ENCODE measurements at regions not wholly inside any gene's neighbourhood (a gene's known extent, or its start where the extent isn't known, plus 50 kb on each side); places are given as distances from the start of the nearest gene placed in this dataset.

DNA sequence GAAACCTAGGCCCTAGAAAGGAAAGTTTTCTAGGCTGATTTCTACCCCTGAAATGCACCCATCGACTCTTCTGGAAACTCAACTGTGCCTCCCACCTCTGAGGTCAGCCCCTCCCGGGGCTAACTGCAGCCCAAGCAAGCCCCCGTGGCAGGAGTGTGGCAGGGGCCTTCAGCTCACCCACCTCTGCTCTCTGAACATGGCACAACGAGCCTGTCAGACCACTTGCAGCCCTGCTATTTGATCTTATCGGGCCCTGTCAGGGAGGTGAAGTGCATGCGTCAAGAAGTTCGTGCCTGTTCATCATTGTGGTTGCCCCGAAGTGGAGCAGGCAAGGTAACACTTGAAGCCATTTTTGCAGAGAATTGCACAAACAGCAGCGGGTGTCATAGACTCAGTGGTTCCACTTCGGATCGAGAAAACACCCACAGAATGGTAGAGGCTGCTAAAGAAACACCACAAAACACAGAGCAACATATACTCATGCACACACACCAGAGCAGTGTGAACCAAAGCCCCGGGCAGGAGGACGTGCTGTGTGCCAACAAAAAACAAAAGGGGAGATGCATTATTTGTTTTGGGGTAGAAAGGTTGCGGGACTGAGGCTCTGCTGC, 262.7 kb downstream of the ETS1 start:
- DNase-seq: no peak

DNA sequence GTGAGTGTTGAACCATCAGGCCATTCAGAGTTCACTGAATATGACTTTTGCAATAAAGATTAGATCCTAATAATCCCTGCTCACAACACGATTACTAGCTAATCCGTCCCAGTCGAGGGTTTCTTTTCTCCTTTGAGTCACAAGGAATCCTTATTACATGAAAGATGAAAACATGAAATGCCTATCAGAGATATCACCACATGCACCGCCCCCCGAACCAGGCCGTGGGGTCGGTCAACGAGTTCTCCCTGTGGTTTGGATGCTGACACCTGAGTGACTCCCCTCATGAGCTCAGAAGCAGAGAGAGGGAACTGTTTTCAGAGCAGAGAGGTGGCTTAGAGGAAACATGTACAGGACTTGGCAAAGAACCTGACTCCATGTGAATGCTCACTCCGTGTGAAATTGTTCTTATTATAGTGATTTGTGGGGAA, 263.3 kb downstream of the ETS1 start:
- DNase-seq: no peak

DNA sequence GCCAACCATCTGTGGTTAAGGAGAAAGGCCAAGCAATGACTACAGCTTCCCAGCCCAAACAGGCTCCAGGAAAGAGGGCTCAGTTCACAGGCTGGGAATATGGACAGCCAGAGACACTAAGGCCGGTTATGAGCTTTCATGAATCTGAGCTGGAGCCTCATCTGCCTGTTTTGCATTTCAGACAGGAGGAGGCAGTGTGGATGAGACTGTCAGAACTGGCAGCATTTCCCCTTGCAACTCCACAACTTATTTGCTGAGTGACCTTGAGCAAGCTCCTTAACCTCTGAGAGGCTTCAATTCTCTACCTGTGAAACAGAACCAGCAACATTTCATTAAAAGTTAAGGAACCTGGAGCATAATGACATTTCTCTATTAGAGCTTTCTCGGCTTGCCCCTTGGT, 264.0 kb downstream of the ETS1 start:
- no peak for DNase-seq

DNA sequence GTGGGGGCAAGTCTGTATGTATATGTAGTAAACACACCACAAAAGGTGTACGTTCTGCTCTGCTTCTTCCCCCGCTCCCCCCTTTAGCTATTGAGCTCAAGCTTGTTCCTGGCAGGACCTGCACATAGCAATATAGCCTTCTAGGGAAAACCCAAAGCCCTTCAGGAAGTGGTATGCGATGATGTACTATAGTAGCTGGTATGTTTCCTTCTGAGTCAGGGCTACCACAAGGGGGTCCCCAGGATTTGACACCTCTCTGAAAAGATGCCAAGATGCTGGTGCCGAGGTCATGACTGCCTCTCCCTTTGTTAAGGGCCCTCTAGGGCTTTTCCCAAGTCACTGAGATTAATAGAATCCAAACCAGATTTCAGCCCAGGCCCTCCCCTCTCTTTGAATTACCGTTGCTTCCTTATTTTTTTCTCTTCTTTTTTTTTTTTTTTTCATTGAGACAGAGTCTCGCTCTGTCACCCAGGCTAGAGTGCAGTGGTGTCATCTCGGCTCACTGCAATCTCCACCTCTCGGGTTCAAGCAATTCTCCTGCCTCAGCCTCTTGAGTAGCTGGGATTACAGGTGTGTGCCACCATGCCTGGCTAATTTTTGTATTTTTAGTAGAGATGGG, 268.4 kb downstream of the ETS1 start:
- no peak for DNase-seq

DNA sequence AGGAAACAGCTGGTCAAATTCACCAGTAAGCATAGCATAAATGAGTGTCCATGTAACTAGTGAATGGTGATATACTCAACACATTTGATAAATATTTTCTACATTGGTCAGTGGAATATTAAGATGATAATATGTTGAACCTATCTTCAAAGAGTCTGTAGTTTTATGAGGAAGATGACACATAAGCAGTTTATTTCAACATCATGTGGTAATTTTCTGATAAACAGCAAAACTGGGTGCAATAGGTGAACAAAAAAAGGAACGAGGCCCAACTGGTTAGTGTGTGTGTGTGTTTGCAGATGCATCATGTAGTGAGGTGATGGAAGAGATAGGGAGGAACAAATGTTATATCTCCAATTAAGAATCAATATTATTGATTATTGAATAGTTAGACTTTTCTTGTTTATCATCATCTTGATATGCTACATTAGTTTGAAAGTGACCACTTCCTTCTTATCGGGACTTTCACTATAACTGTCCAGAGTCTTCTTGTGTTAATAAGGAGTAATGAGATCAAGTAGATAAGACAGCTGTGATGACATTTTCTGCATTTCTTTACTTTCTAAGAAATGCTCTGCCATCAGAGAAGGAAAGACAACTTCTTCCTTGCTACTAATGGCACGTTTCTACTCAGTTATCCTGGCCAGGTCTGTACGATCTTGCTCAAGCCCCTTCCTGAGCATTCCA, 270.7 kb downstream of the ETS1 start:
- DNase-seq: no peak

DNA sequence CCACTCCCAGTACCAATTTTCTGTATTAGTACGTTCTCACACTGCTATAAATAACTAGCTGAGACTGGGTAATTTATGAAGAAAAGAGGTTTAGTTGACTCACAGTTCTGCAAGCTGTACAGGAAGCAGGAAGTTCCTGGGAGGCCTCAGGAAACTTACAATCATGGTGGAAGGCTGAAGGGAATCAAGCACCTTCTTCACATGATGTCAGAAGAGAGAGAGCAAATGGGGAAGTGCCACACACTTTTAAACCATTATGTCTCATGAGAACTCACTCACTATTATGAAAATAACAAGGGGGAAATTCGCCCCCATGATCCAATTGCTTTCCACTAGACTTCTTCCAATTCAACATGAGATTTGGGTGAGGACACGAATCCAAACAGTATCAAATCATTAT, 271.4 kb downstream of the ETS1 start:
- no peak for DNase-seq

DNA sequence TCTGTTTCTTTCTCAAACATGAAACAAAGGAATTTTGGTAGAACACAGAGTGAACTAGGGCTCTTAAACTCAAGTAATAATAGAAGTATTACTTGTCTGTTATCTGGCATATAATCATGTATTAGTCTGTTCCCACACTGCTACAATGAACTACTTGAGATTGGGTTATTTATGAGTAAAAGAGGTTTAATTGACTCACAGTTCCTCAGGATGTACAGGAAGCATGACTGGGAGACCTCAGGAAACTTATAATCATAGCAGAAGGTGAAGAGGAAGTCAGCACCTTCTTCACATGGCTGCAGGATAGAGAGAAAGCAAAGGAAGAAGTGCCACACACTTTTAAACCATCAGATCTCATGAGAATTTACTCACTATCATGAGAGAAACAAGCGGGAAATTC, 273.4 kb downstream of the ETS1 start:
- no peak for DNase-seq

DNA sequence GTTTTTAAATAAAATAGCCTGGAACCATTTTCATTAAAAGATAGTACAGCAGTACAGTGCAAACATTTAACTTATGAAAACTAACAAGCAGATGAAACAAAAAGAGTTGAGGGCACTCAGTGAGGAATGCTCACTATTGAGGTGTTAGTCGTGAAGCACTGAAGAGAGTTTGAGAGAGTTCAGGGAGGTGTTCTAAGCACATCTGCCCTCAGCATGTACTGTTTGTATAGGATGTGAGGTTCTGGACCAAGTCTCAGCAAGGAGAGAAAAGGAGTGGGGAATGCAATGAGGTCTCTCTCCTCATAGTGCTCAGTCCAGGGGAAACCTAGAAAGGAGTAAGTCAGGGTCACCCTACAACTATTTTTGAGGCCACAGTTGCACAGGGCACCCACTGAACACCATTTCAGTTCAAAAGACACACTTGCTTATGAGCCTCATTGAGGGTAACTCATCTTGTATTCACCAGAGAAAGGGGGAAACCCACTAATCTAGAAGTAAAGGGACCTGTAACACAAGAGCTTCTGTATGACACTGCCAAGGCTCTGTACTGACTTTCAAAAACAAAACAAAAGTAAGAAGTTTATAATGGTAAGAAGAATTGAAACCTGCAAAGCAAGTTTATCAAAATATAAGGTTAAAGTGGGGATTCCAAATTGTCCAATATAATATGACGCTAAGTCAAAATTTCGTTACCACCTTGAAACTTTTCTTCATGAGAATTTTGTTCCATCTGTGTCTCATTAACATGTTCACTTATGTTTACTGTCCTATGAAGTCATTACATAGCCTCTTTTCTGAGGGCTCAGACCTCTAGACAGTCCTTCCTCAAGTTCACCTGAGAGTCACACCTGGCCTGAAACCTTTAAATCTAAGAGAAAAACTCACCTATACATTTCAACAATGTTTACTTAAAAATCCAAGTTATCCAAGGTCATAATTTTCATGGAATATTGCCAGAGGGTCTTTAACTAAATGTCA, 275.3 kb downstream of the ETS1 start:
- DNase-seq: no peak

DNA sequence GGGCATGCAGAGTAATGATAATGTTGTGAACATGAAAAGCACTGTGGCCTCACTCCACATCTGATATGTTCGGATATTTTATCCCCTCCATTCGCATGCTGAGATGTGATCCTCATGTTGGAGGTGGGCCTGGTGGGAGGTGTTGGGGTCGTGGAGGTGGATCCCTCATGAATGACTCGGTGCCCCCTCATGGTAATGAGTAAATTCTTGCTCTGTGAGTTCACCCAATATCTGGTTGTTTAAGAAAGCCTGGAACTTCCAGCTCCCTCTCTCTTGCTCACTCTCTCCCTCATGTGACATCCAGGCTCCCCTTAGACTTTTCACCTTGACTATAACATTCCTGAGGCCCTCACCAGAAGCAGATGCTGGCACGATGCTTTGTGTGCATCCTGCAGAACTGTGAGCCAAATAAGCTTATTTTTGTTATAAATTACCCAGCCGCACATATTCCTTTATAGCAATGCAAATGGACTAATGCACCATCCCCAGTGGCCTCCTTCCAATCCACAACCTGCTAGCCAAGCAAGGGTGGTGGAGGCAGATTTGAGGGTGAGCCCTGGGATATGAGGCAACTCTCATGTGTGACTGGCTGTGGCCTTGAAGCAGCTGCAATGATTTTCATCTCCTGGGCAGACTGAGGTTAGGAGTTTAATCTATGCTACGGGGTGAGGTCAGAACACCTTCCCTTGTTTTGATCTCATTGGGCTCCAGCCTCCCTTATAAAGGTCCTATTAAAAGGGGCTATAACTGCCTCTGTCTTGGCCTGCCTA, 276.5 kb downstream of the ETS1 start:
- DNase-seq: no peak

DNA sequence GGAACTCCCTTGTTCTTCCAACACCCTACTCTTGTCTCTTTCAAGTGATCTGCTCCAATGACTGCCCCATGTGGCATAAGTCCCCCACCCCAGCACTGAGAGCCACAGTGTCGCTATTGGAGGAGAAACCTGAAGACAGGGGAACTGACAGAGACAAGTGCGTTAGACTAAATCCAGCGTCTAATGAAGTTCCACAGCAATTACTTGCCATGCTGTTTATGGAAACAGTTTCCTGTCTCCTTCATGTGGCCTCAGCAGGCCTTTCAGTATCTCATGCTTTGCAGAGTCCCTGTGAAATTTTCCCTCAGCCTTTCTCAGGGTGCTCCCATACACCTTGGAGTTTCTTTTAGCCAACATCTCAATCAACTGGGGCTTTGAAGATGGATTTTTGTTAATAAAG, 277.4 kb downstream of the ETS1 start:
- no peak for DNase-seq

DNA sequence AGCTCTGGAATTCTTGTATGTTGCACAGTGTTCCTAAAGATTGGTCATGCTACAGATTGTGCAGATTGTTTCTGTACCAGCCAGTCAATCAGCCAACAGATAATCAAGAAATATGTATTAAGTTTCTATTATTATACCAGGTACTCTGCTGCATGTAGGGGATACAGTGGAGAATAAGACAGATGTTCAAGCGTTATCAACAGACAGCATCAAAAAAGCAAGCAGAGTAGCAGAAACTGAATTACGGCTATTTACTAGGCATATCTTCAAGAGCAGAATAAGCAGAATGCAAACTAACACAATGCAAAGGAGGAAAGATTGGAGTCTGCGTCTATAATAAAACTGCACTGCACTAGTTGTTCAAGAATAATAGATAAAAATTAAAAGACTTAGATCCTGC, 278.6 kb downstream of the ETS1 start:
- DNase-seq: no peak

DNA sequence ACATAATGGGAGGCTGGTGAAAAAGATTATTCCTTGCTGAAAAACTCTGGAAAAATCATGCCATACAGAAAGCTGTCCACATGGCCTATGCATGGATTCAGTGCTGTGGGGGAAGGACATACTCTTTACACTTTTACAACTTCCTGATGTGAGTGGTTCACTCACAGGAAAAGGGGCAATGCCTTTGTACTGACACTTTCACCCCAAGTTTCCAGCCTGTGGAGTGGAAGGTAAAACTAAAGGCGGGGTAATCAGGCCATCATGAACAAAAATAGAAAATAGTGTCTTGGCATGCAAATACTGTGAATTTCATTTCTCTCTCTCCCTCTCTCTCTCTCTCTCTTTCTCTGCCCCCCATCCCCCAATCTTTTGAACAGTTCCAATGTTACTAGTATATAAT, 281.8 kb downstream of the ETS1 start:
- DNase-seq: no peak

DNA sequence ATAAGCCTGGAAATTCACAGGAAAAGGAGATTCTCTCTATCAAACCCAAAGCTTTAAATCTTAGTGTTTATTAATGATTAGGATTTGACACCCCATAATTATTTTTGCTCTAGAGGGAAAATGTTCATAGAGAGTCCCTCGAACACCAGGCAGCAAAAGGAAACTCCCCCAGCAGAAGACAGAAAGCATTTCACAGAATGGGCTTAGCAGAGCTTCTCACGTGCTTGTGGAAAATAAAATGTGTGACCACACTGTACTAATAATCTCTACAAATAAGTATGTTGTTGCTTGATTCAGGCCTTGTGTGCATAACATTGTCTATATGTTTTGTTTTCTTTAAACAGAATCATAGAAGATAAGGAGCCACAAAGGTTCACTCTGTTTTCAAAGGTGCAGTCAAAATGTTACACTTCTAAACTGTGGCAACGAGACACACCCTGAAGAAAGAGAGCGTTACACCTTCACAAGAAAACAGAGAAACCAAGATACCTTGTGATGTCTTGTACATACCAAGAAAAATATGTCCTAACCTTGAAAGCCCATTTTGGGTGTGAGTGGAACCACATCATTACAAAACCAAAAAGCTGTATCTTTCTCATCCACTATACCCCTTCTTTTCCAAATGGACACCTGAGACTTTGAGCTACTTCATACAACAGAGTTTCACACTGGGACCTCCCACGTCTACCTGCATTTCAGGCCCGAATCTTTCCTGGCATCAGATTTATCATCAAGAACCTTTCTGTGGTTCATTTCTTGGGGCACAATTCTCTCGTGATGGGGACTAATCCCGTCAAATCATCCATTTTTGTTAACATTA, 282.5 kb downstream of the ETS1 start:
- no peak for DNase-seq

DNA sequence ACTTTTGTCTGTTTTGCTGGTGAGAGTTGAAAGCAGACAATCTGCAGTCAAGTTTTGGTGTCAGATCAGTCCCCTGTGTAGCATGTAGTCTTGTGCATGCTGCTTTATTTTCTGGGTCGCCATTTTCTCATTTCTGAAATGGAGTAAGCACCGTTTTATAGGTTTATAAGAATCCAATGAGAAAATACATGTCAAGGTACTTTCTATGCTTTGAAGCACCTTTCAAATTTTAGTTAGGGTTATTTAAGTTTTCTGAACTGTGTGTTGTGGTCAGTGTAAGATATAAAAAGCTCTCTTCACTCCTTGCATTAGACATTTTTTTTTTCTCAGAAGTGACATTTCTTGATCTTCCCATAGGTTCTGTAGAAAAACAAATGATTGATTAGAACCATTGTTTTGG, 283.2 kb downstream of the ETS1 start:
- no peak for DNase-seq

DNA sequence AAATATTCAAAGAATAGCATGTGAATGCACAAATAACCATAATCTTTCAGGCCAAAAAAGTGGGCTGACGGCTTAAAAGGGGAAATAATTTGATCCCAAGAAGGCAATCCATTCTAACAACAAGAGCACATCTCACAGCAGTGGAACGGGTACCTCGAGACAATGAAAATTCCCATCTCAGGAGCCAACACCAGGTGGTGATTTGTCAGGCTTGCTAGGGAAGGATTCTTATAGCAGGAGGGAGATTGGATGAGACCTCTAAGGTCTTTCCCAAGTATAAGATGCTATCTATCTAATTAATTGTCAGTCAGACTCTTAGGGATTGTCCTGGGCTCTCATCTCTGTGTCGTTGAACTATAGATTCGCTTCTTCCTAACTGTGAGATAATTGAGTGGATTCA, 284.0 kb downstream of the ETS1 start:
- no peak for DNase-seq

DNA sequence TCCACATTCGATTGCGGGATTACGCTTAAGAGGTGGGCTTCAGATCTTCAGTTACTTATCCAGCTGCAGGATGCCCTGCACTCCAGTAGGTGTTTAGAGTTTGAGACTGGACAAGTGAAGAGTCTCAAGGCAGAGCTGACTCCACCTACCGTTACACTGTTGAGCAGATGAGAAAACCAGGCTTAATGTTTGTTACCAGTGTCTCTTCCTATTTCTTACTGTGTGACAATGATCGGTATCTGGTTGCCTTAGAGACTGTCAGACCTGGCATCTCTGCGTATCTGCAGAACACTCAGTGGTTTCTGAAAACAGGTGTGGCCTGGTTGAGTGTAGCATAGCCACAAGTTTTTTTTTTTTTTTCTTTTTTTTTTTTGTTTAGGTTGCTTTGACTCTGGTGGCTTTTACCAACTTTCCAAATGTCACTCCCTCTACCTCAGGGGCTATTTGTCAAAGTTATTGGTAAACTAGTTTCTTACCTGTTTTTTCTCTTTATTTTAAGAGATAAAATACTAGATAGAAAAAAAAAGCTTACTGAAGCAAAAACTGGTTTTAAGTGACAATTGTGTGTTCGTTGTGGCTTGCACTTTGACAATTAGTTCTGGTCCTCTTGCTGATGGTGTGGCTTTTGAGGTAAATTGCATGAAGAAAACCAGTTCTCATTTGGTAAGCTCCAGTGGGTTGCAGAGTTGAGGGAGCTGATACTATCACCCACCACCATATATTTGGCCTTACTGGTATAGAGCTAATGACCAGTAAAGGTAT, 284.8 kb downstream of the ETS1 start:
- no peak for DNase-seq

DNA sequence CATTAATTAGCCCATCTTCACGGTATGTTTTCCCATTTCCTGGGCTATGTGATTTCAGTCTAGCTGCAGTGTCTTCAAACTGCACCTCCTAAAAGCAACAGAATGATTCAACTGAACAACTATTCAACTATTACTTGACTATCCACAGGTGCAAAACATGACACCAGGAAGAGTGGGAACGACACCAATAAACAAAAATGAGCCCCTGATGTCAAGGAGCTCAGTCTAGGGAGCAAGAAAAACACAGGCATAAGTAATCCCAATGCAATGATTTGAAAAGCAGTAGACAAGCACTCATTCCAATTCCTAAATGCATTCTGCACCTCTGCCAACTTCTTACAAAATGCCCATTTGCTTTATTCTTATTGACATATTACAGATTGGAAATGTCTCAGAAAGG, 285.6 kb downstream of the ETS1 start:
- no peak for DNase-seq

DNA sequence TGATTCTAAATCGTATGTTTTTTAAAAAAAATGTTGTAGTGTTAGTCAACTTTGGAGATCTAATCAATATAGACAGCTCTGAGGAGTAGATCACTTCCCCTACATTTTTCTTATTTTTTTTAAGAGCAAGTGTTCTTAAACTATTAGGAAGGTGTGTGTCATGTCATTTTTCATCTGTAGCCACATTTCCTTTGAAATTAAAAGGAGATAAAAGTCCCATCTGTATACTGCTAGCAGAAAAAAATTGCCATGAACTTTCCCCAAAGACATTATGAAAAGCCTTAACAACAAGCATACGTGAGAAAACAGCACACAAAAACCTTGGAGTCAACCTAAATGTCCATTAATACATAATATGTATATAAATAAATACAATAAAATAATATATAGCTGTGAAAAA, 286.6 kb downstream of the ETS1 start:
- DNase-seq: no peak

DNA sequence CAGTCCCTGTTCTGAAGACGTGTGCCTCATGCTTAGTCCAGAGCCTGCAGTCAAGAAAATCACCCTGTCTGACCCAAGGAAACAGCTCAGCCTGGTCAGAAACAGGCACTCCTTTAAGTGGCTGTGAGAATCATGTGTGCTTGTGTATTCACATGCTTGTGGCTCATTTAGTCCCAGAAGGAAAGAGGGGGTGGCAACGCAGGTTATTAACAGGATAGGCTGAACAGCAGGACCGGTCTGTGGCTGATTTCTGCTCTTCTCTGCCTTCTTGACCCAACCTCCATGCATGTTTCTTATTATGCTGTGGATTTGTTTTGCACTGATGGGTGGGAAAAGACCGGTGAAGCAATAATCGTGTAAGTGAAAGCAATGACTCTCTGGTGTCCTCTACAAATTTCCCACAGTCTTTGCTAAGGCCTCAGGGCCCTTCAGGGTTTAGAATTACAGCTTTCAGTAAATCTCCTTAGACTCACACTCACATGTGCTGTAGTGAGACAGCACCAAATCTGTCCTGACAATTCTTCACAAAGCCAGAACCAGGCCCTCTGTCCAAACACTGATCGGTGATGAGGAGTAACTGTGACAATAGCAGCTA, 288.1 kb downstream of the ETS1 start:
- DNase-seq: no peak

DNA sequence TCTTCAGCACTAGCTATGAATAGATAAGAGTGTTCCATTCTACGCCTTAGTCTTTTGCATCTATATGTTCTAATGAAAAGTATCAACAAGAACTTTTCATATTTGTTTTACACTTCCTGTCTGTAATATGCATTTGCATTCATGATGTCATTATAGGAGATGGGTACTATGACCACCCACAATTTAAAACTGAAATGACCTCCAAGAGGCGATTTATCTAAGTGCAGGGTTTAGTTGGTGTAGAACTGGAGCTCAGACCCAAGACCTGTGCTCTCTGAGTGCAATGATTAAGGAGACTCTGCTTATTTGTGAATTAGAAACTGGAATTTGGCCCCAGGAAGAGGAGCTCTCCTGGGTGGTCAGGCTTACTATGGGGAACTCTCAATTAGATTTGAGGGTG, 289.1 kb downstream of the ETS1 start:
- no peak for DNase-seq

DNA sequence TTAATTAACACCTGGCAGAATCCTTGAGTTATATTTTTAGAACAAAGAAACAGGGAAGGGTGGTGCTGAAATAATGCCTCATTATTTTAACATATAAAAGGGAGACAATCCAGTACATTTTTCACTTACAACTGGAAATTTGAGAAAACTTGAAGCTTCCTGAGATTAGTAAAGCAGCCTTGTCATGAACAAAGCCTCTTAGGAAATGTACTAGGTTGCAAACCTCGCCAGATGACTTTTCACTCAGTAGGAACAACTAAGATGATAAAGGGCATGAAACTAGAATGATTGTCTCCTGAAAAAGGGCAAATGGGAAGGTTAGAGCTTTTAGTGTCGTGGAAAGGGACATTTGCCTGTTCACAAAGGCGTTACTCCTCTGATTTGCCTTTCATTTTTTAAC, 289.6 kb downstream of the ETS1 start:
- no peak for DNase-seq

All from NCI-H524 treated with DMSO at 0.1 percent for 48 hours (cell line).